ENCODE measurements at regions not wholly inside any gene's neighbourhood (a gene's known extent, or its start where the extent isn't known, plus 50 kb on each side); places are given as distances from the start of the nearest gene placed in this dataset.
"Not testable (repeated sequence)": the region's sequence is repeated elsewhere in the genome, so short reads cannot be mapped to it uniquely, and the experiment has no call there.

DNA sequence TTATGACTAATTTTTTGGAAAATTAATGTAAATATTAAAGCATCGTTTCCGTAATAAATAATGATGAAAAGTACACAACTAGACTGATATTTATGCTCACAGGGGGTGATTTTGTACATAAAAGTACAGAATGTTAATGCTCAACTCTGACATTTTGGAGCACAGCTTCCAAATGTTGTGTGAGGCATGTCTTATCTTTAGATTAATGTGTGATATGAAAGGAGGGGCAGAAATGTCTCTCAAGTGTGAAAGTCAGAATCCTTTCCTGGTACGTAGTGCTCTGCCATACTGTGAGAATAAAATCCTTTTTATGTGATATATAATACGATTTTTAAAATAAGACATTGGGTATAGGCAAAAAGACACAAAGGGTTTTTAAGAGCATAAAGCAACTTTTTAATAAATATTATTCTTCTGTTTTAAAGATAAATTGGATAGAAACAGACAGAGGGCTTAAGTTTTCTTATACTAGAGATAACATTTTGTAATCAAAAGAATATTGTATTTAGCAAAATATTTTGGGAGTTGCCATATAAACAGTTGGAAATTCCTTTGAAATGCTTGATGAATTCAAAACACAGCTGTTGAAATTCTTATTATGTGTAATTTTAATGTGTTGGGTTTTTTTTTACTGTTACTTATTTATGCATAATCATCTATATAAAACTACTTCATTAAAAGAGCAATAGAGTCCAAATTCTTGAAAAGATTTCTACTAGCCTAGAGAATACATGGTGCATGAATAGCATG is 389.7 kb downstream of the RAP2B start:
- DNase-seq, result no peak

DNA sequence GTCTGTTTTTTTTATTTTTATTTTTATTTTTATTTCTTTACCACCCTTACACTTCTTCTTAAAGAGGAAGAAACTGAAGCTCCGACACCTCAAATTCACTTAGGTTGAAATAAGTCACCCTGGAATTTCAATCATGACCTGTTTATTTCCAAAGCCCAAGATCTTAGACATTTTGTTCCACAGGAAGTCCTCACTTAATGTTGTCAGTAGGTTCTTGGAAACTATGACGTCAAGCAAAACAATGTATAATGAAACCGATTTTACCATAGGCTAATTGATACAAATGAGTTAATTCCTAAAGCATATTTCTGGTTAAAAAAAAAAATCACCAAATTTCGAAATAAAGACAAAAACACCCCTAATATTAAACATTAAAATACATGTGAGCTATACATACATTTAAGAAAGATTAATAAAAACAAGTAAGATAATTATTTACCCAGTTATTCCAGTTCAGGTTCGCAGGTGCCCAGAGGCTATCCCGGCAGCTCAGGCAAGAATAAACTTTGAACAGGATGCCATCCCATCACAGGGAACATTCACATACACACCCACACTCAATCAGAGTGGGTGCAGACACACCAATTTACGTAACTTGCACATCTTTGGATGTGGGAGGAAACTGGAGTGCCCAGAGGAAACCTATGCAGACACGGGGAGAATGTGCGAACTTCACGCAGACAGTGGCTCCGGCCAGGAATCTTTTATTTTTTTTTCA is 391.0 kb downstream of the RAP2B start:
- DNase-seq, result no peak

DNA sequence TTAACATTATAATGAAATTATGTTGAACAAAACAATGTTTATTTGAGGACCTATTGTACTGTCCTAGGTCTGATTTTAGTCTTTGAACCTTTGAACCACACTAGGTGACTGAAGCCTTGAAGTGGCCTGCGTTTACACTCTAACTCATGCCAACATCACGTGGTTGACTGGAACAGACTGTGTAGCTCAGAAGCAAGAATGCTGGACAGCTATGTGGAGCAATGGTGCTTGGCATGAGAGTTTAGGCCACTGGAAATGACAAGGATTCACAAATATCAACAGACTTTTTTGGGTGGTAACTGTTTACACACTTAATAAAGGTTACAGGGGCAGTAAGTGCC is 391.5 kb downstream of the RAP2B start:
- DNase-seq, result no peak

DNA sequence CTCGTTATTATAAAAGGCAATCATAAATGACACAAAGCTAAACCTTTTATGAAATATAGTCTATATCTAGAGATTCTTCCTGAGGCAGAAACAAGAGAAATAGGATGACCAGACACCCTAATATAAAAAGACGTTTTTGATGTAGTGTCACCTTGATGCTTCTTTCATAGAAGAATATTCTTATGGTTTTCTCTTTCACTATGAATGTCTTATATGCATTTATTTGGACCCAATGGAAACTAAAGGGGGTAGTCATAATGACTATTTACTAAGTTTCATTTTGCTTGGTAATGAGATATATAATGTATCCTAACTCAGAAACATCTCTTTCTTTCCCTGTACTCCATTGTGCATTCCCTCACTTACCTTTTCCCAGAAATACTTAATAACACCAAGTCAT is 393.9 kb downstream of the RAP2B start:
- no peak for DNase-seq

DNA sequence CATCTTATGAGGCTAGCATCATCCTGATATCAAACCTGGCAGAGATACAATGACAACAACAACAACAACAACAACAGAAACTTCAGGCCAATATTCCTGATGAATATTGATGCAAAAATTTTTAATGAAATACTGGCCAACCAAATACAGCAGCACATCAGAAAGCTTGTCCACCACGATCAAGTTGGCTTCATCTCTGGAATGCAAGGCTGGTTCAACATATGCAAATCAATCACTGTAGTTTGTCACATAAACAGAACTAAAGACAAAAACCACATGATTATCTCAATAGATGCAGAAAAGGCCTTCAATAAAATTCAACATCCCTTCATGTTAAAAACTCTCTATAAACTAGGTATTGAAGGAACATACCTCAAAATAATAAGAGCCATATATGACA is 397.3 kb downstream of the RAP2B start:
- DNase-seq, result not testable (repeated sequence)

DNA sequence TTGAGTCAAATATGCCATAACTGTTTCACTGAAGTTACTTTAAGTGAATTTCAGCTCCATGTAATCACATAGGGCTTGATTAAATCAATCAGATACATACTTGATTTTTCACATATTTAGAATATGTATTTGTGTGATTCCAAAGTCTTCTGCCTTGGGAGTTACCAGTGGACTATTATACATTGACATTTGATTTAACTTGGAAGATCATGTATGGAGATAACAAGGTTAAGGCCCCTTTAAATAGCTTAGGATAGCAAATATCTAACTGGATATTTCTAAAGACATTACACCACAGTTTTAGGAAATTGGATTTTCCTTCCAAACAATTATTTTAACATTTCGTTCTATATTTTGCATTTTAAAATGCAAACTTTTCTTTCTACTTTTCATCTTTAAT is 405.0 kb downstream of the RAP2B start:
- DNase-seq, result no peak

DNA sequence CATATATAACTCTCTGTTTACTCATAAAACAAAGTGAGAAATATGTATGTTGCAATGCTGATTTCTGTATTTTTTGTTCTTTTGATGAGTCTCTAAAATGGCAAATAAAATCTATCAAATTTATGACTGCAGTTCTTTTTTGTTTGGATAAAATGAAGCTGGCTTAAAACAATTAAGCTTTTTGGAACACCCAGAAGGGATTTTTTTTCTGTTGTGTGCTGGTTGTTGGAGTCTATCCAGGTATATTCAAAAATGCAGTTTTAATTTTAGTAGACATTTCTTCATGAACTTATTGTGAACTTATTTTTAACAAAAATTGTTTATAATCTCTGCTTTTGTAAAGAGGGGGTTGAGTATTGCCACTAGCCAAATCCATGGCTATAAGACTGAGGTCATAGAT is 405.5 kb downstream of the RAP2B start:
- DNase-seq, result no peak

DNA sequence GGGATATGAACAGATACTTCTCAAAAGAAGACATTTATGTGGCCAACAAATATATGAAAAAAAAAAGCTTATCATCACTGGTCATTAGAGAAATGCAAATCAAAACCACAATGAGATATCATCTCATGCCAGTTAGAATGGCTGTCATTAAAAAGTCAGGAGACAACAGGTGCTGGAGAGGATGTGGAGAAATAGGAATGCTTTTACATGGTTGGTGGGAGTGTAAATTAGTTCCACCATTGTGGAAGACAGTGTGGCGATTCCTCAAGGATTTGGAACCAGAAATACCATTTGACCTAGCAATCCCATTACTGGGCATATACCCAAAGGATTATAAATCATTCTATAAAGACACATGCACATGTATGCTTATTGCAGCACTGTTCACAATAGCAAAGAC is 408.5 kb downstream of the RAP2B start:
- DNase-seq, result not testable (repeated sequence)

DNA sequence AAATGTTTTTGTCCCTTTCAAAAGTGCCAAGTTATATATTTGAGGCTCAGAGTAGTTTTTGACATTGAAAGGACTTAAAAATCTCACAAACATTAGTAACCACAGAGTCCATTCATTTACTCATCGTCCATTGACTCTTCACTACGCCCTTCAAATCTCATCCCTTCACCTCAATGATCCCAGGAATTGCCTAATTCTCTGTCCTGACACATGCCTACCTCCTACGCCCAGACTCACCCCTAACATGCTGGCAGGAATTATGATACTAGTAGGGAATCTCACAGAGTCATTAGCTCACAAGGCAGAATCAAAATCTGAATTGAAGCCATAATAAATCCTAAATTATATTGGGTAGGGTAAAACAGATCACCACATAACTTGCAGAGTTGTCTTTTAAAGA is 410.1 kb downstream of the RAP2B start:
- DNase-seq, result no peak

DNA sequence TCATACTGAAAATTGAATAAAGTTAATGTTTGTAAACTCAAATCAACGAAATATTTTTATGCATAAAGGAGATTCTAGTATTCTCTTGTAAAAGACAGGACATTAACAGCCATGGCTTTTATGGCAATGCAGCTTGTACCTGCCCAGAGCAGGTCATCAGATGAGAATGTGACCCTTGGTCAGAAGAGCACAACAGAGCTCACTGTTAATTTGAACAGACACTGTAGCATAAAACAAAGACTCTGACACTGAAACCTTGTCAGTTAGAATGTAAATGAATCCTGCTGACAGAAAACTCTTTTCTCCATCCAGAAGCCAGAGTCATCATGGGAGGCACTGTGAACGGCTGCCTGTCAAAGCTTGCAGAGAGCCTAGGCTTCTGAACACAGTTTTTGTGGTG is 410.6 kb downstream of the RAP2B start:
- DNase-seq, result no peak

DNA sequence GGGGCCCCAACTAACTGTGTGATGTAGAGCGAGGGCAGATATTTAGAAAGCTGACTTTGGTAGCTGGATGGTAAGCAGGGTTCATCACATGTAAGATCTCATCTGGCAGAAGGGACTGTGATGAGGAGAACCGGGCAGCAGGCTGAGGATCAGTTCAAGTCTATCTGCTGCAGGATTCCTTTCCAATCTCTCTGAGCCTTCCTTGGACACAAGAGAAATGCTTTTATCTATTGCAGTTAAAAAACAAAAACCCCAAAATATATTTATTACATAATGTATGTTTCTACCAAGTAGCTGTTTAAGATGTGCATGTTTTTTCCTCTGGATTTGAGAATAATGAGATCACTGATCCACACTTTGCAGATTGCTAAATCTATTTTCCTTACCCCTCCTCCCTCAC is 411.5 kb downstream of the RAP2B start:
- no peak for DNase-seq

DNA sequence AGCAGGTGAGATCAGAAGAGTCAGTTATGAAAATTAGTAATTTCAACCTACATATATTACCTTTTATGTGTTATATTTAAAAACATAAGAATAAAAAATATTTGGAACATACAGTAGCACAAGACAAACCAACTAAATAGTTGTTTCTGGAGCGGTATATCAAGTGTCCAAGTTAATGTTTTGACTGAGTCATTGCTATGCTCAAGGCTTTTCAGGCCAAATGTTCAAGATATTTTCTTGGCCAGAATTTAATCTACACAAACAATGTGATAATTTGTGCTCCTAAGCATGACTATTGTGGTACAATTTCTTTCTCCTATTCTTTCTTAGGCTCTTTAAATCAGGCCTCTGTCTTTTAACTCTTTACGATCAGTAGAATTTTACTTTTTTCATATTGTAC is 412.4 kb downstream of the RAP2B start:
- no peak for DNase-seq

DNA sequence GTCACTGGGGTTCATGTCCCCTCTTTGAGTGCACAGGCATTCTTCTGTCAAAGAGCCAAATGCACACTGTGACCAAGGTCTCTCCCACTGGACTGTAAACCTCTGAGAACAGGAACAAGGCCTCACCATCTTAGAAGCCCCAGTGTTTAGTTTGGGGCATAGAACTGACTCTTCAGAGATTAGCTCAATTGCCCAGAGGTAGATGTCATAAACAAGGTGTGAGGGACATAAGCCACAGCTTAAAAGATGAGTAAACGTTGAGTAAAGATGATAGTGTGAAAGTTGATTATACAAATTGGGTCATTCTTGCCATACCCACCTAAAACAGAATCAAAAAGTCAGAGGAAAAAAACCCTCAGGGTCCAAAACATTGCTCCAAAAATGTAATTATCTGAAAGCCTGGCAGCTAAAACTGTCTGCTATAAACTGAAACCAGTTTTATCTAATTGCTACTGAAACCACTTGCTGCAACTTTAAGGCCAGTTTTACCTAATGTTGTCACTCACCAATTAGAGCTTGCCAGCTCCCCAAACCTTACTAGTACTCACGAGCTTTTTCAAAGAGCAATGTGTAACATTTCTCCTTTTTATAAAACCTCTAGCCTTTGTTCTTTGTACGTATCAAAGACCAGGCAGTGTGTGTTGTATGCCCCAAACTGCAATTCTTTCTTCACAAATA is 415.2 kb downstream of the RAP2B start:
- no peak for DNase-seq

DNA sequence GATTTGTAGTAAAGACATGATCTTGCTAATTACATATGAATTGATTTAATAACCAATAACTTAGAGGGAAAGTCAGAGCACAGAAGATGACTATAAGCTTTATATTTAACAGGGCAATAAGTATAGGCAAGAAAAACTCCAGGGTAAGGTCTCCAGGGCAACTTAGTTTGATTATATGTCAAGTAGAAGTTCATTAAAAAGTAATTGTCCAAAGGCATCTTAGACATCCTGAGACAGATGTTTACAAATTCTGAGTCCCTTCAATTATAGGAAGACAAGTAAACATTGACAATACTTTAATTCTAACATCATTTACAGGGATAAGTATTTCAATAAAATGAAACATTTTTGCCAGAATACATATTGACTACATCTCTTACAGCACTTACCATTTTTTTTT is 416.0 kb downstream of the RAP2B start:
- no peak for DNase-seq

DNA sequence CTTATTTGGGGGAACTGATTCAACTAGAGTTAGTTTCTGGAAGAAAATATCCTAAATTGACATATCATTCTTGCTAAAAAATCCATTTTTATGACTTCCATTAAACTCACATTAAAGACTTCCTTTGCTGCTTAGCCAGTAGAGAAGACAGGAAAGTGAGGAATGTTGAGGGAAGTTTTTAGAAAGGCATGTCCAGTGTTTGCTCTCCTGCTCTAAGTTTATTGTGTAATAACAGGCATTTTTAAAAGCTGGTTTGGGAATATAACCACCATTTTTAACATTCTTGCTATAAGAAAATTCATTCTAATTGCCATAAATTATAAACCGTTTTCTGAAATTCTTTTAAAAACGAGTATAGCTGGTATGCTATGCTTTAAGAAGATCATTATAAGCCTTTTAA is 428.0 kb downstream of the RAP2B start:
- DNase-seq, result no peak

DNA sequence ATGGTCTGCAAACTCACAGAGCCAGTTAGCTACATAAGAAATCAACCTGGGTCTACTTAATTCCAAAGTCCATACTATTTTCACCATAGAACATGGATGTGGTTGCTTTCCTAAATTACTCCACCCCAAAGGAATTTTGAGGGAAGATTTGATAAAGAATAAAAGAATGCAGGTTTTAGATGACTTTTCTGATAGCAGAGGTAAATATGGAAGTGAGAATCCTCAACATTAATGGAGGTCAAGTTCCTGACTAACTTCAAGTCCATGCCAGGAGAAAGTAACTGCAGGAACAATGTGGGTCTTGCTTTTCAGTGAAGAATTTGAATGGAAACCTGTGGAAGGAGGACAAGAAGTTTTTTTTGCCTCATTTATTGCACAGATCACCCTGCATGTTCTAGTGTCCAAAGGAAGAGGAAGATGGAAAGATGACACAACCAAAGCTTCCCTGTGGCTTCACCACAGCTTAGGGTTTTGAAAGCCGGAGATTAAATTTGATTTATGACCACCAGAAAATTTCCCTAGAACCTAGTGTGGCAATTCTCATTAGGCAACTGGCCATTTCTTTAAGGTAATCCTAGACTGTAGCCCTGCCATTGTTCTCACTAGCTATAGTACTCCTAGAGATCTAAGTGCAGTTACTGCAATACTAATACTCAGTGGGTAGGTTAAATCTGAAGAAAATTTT is 429.7 kb downstream of the RAP2B start:
- DNase-seq, result no peak

DNA sequence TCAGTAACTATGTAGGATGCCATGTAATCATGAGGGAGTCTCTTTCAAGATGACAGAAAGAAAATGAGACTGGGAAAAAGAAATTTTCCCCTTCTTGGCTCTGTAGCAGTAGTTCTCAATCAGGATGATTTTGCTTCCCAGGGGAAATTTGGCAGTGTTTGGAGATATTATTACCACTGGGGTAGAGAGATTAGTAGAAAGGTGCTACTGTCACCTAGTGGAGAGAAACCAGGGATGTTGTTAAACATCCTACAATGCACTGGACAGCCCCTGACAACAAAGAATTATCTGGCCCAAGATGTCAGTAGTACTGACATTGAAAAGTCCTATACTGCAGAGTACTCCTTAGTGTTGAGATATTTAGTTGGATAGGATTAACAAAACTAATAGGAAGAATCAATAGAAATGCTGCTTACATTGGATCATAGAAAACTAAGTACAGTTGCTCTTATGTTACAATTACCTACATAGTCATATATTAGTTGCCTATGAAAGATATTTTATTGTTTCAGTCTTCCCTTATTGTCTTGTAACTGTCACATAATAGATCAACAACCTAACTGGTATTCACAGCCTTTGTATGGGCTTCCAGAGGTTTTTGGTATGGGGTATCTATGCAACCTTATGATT is 433.3 kb downstream of the RAP2B start:
- DNase-seq, result peak in 1 of 51 donors; percentile 8

DNA sequence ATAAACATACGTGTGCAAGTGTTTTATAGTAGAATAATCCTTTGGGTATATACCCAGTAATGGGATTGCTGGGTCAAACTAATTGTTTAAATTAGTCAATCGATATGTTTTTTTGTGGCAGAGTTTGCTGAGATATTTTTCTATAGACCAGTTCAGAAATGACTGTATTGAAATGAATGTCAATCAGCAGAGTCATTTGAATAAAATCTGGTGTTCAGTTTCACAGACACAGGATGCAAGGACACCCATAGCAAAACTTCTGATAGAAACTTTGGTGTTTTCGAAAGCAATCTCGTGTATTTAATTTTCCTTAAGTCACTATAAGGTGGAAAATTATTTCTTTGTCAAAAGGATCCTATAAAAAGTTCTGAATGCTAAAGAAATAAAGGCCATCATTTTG is 434.4 kb downstream of the RAP2B start:
- no peak for DNase-seq

DNA sequence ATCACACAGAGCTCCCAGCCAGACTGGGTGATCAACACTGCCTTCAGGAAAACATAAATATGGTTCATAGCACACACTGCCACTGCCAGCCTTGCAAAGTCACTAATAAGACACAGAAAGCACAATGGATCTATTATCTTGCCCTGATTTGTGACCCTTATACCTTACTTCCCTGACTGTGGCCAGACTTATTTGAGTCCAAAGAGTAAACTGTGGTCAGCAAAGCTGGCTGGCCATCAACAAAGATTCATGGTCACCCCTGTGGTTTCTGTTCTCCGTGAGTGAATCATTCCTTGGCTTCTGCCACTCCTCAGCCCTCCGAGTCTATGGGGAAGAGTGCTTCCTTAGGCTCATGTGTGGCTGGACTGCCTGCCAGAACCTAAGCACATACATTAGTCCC is 437.7 kb downstream of the RAP2B start:
- no peak for DNase-seq

DNA sequence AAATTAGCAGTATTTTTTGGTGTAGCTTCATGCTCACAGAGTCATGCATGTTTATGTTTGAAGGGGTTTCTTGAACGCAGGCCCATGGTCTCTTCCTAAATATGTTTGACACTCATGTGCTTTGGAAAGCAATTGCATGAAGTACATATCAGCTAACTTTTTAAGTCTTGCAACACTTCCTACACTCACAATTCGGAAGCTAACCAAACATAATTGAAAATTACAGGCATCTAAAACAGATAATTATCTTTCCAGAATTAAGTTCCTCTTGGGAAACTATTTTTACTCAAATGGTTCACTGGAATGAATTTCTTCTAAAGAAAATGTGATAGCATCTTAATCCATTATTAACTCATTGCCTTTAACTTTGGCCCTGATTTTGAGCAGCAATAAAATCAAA is 438.9 kb downstream of the RAP2B start:
- DNase-seq, result no peak

DNA sequence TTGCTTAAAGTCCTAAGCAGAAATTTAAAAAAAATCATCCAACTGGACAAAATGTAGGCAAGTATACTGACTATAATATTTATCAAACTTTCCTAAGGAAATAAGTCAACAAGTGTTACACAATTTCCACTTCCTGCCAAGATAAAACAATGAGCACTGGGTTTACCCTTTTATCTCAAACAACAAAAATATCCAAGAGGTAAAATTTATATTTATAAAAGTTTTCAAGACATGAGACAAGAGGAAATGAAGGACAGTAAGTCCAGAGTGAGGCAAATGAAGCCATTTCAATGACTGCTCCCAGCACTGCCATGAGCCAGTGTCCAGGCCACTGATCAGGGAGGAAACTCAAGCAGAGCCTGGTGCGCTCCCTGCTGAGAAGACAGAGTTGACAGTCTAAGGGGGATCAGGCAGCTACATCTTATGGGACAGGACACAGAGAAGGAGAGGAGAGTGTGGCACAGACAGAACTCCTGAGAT is 439.4 kb downstream of the RAP2B start:
- no peak for DNase-seq

DNA sequence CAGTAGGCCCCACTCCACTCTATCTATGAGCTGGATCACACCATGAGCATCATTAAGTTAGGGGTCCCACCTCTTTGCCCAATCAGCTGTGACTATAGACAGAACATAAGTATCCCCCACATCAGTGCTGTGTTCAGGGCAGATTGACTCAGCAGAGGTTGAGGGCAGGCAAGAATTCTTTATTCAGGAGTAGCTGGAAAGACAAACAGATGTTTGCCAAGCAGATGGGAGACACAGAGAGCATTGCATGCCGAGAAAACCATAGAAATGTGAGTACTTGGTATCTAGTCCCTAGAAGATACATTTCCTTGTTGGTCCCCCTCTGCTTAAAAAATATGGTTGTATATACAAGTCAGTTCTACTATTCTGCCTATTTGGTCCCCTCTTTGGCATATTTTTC is 440.8 kb downstream of the RAP2B start:
- DNase-seq, result no peak
